Activated naive CD4-positive, alpha-beta T cell treated with anti-CD3 and anti-CD28 coated beads for 36 hours (primary cell): ENCODE measurements at regions not wholly inside any gene's neighbourhood (a gene's known extent, or its start where the extent isn't known, plus 50 kb on each side); places are given as distances from the start of the nearest gene placed in this dataset.

Source experiments
- CTCF ChIA-PET: fragments of 350-600 bp; sonication (Branson Sonifier 250); formaldehyde crosslinking; loops from one replicate; lab custom pipeline; 2021; ENCODE audit warnings: antibody characterized with exemption; lab: Charles Lee
- DNase-seq: peaks from one replicate; pipeline ENCODE4 v3.0.0-alpha.2; 2020
- H3K27ac Mint-ChIP-seq: one replicate; pipeline ENCODE4 v1.8.0; 2021; ENCODE audit warnings: mild to moderate bottlenecking, mixed read lengths
- H3K27me3 Mint-ChIP-seq: one replicate; pipeline ENCODE4 v1.8.0; 2021; ENCODE audit warnings: low read depth, mixed read lengths
- H3K36me3 Mint-ChIP-seq: one replicate; pipeline ENCODE4 v1.8.0; 2021; ENCODE audit warnings: low read depth, mixed read lengths
- H3K4me1 Mint-ChIP-seq: one replicate; pipeline ENCODE4 v1.8.0; 2021; ENCODE audit warnings: low read depth, mixed read lengths
- H3K4me3 Mint-ChIP-seq: one replicate; pipeline ENCODE4 v1.8.0; 2021; ENCODE audit warnings: mild to moderate bottlenecking, moderate library complexity, mixed read lengths
- H3K9me3 Mint-ChIP-seq: one replicate; pipeline ENCODE4 v1.8.0; 2021; ENCODE audit warnings: mixed read lengths
- intact Hi-C: fragments of 100-400 bp; cut with micrococcal nuclease; formaldehyde crosslinking; loops from one replicate; pipeline ENCODE4 v1.15.1; 2023

DNA sequence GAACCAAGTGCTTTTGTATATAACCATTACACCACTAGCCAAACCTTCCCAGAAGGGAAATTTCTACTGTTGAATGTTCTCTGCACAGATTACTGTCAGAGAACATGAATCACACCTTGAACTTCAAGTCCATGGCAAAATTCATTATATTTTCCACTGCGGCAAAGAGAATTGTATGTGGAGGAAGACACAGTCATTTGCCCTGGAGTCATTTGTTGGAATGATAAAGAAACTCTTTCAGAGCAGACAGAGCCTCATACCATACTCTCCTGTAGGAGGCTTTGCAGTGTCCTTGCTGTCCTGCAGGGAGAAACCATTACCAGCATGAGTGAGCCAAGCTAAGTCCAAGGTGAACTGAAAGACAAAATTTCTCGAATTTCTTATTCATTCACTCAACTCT, 369.0 kb downstream of the ARHGEF28 start:
- CTCF ChIA-PET: interaction anchor here (0.6 kb wide), 1 partner anchor 63 kb away, joined by 3 read pairs; no protein-coding TSS in a partner anchor
- Mint-ChIP-seq H3K9me3 (peaks cover 6% of the 10 kb centered on the region), H3K27me3 (peaks cover 17% of the 10 kb centered on the region), H3K36me3 (no peaks in the 10 kb centered on the region), H3K27ac (no peak overlapping the region), H3K4me1 (no peaks in the 10 kb centered on the region), H3K4me3 (no peak overlapping the region)
- intact Hi-C loops: no loop called here
- no peak for DNase-seq
